ENCODE measurements at regions not wholly inside any gene's neighbourhood (a gene's known extent, or its start where the extent isn't known, plus 50 kb on each side); places are given as distances from the start of the nearest gene placed in this dataset.

GRCh38 chr1:219476716-219477115 lies 136.2 kb downstream of the ZC3H11B start:
- no peaks in the 10 kb centered on the region for H3K36me3 ChIP-seq (ENCODE audit: control insufficient read depth in 2 of 2, insufficient read depth in 1 of 2, low read length in 2 of 2)
- ChIA-PET POLR2A (no interaction called here), CTCF (interaction anchor here (0.7 kb wide), 1 partner anchor 49 kb away, joined by 3 read pairs; no protein-coding TSS in a partner anchor)
- TF ChIP-seq ZFP3 (tag by site-specific recombination; IDR thresholded peaks at IDR 0.05; ENCODE audit: low read depth) (no peak), ZNF350 (tag by site-specific recombination; IDR thresholded peaks at IDR 0.05) (no peak), ZNF175 (tag by site-specific recombination; IDR thresholded peaks at IDR 0.05) (no peak), ZNF138 (tag by site-specific recombination; IDR thresholded peaks at IDR 0.05; ENCODE audit: borderline replicate concordance) (no peak), ZNF701 (tag by site-specific recombination; IDR thresholded peaks at IDR 0.05) (no peak), RBAK (tag by site-specific recombination; IDR thresholded peaks at IDR 0.05) (no peak), ZNF514 (tag by site-specific recombination; IDR thresholded peaks at IDR 0.05) (no peak), ZNF10 (tag by site-specific recombination; IDR thresholded peaks at IDR 0.05) (no peak), ZNF600 (tag by site-specific recombination; IDR thresholded peaks at IDR 0.05) (no peak), ZNF112 (tag by site-specific recombination; IDR thresholded peaks at IDR 0.05) (no peak)
- no peak overlapping the region for H3K4me3 ChIP-seq (ENCODE audit: low read depth, low read length)
- no peaks in the 10 kb centered on the region for H3K9me3 ChIP-seq (ENCODE audit: control insufficient read depth, insufficient read depth, low read depth, low read length)
- H3K27ac ChIP-seq (ENCODE audit: extremely low read depth, low read depth, low read length) = no peak overlapping the region
- no peaks in the 10 kb centered on the region for H3K4me1 ChIP-seq (ENCODE audit: control insufficient read depth, insufficient read depth, low read length)

- CTCF ChIA-PET = no interaction called here
- Histone ChIP-seq H3K27ac (ENCODE audit: extremely low read depth, low read depth, low read length) (no peak overlapping the region), H3K4me3 (ENCODE audit: low read depth, low read length) (no peak overlapping the region), H3K9me3 (ENCODE audit: control insufficient read depth, insufficient read depth, low read depth, low read length) (no peaks in the 10 kb centered on the region), H3K36me3 (ENCODE audit: control insufficient read depth in 2 of 2, insufficient read depth in 1 of 2, low read length in 2 of 2) (no peaks in the 10 kb centered on the region), H3K4me1 (ENCODE audit: control insufficient read depth, insufficient read depth, low read length) (no peaks in the 10 kb centered on the region)
- TF ChIP-seq ZNF473 (tag by site-specific recombination; IDR thresholded peaks at IDR 0.05) = no peak
- no peak for TF ChIP-seq GLIS2 (tag by site-specific recombination; IDR thresholded peaks at IDR 0.05)
- no peak for TF ChIP-seq ZNF174 (tag by site-specific recombination; IDR thresholded peaks at IDR 0.05)
- POLR2A ChIA-PET = no interaction called here
These were observed 136.8 kb downstream of the ZC3H11B start for GRCh38 chr1:219476116-219476515.

GRCh38 chr1:219472596-219472995 lies 140.3 kb downstream of the ZC3H11B start:
- Histone ChIP-seq H3K36me3 (ENCODE audit: control insufficient read depth in 2 of 2, insufficient read depth in 1 of 2, low read length in 2 of 2) (no peaks in the 10 kb centered on the region), H3K27ac (ENCODE audit: extremely low read depth, low read depth, low read length) (no peak overlapping the region), H3K4me1 (ENCODE audit: control insufficient read depth, insufficient read depth, low read length) (no peaks in the 10 kb centered on the region), H3K9me3 (ENCODE audit: control insufficient read depth, insufficient read depth, low read depth, low read length) (no peaks in the 10 kb centered on the region), H3K4me3 (ENCODE audit: low read depth, low read length) (no peak overlapping the region)
- ChIA-PET POLR2A (no interaction called here), CTCF (interaction anchor here (0.5 kb wide), 1 partner anchor 1335 kb away, joined by 3 read pairs; no protein-coding TSS in a partner anchor)
- TF ChIP-seq PRDM10 (tag by site-specific recombination; IDR thresholded peaks at IDR 0.05) (no peak), ZNF600 (tag by site-specific recombination; IDR thresholded peaks at IDR 0.05) (no peak), ZSCAN23 (tag by site-specific recombination; IDR thresholded peaks at IDR 0.05) (no peak), PATZ1 (tag by site-specific recombination; IDR thresholded peaks at IDR 0.05) (no peak), ZNF169 (tag by site-specific recombination; IDR thresholded peaks at IDR 0.05) (no peak), ZNF664 (tag by site-specific recombination; IDR thresholded peaks at IDR 0.05) (no peak), ZNF112 (tag by site-specific recombination; IDR thresholded peaks at IDR 0.05) (no peak), ZNF211 (tag by site-specific recombination; IDR thresholded peaks at IDR 0.05; ENCODE audit: low read depth) (no peak), MEIS1 (CRISPR knock-in tag; IDR thresholded peaks at IDR 0.05; ENCODE audit: borderline replicate concordance) (no peak), ZNF623 (tag by site-specific recombination; IDR thresholded peaks at IDR 0.05) (no peak), ZNF76 (tag by site-specific recombination; IDR thresholded peaks at IDR 0.05; ENCODE audit: borderline replicate concordance, low read depth) (no peak), ZNF596 (tag by site-specific recombination; IDR thresholded peaks at IDR 0.05) (no peak), HOXA7 (CRISPR knock-in tag; IDR thresholded peaks at IDR 0.05; ENCODE audit: borderline replicate concordance) (no peak)
